GM23338 (cell line): ENCODE measurements at regions not wholly inside any gene's neighbourhood (a gene's known extent, or its start where the extent isn't known, plus 50 kb on each side); places are given as distances from the start of the nearest gene placed in this dataset.

Source experiments
- CREB1 ChIP-seq: fragments of 250-450 bp; sonication (Bioruptor Pico); IDR thresholded peaks from 2 replicates; pipeline ENCODE4 v1.5.0; 2020; ENCODE audit warnings: low read depth, mild to moderate bottlenecking, moderate library complexity
- REST ChIP-seq: IDR thresholded peaks from one replicate; pipeline ENCODE4 v1.6.1; 2018; ENCODE audit warnings: antibody characterized with exemption; ENCODE audit not compliant: unreplicated experiment
- STAT1 ChIP-seq: IDR thresholded peaks from one replicate; pipeline ENCODE4 v1.6.1; 2016; ENCODE audit warnings: antibody characterized with exemption; ENCODE audit not compliant: unreplicated experiment
- ZNF462 ChIP-seq: fragments of 250-450 bp; sonication (Bioruptor Pico); IDR thresholded peaks from 2 replicates; pipeline ENCODE4 v1.5.0; 2020; ENCODE audit warnings: mild to moderate bottlenecking, moderate library complexity

DNA sequence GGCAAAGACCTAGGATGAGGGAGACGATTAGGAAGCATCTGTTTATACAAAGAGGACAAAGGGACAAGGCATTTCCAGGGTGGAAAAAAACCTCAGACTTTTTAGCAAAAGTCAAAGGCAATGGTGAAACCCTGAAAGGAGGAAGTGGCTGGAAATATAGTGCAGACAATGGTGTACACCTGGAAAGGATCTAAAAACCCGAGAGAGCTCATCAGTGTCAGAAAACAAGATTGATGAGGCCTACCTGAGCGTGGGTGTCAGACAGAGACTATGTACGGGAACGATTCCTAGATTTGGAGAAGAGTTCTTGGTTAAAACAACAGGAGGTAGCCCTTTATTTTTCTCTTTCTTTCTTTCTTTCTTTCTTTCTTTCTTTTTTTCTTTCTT lies 68.8 kb upstream of the HUNK start (continued):
- TF ChIP-seq REST (no peak), ZNF462 (CRISPR knock-in tag) (no peak), CREB1 (no peak), STAT1 (no peak)
